ENCODE measurements at regions not wholly inside any gene's neighbourhood (a gene's known extent, or its start where the extent isn't known, plus 50 kb on each side); places are given as distances from the start of the nearest gene placed in this dataset.

DNA sequence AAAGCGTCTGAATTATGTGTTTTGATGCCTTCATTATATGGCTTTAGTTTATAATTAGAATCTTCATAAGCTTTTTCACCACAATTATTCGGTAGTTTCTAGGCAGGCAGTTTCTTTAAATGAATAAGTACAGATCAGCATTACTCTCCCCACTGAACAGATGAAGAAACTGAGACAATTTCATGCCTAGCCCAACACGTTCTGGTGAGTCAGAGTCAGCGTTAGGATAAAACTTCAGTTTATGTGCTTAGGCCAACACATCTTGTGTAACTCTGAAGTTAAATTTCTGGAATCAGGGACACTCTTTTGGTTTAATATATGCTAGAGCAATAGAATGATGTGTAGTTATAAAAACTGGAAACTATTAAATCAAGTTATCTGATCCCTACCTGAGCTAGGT lies 186.7 kb upstream of the ELL2 start (continued):
- TF ChIP-seq, protein P1, sequence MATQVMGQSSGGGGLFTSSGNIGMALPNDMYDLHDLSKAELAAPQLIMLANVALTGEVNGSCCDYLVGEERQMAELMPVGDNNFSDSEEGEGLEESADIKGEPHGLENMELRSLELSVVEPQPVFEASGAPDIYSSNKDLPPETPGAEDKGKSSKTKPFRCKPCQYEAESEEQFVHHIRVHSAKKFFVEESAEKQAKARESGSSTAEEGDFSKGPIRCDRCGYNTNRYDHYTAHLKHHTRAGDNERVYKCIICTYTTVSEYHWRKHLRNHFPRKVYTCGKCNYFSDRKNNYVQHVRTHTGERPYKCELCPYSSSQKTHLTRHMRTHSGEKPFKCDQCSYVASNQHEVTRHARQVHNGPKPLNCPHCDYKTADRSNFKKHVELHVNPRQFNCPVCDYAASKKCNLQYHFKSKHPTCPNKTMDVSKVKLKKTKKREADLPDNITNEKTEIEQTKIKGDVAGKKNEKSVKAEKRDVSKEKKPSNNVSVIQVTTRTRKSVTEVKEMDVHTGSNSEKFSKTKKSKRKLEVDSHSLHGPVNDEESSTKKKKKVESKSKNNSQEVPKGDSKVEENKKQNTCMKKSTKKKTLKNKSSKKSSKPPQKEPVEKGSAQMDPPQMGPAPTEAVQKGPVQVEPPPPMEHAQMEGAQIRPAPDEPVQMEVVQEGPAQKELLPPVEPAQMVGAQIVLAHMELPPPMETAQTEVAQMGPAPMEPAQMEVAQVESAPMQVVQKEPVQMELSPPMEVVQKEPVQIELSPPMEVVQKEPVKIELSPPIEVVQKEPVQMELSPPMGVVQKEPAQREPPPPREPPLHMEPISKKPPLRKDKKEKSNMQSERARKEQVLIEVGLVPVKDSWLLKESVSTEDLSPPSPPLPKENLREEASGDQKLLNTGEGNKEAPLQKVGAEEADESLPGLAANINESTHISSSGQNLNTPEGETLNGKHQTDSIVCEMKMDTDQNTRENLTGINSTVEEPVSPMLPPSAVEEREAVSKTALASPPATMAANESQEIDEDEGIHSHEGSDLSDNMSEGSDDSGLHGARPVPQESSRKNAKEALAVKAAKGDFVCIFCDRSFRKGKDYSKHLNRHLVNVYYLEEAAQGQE (IDR thresholded peaks at IDR 0.05; ENCODE audit: low read depth), result no peak
- TF ChIP-seq POLR2AphosphoS5 (IDR thresholded peaks at IDR 0.05; ENCODE audit: low read depth, low read length), result no peak
- no peak for TF ChIP-seq ZFX (IDR thresholded peaks at IDR 0.05)
- no peak for TF ChIP-seq EZH2 (IDR thresholded peaks at IDR 0.05)
- no peak for TF ChIP-seq ZNF274 (IDR thresholded peaks at IDR 0.05; ENCODE audit: low read depth, low read length)
- TF ChIP-seq SRF (IDR thresholded peaks at IDR 0.05; ENCODE audit: low read depth), result no peak
- no peak for TF ChIP-seq FOSL1 (IDR thresholded peaks at IDR 0.05; ENCODE audit: low read depth)

DNA sequence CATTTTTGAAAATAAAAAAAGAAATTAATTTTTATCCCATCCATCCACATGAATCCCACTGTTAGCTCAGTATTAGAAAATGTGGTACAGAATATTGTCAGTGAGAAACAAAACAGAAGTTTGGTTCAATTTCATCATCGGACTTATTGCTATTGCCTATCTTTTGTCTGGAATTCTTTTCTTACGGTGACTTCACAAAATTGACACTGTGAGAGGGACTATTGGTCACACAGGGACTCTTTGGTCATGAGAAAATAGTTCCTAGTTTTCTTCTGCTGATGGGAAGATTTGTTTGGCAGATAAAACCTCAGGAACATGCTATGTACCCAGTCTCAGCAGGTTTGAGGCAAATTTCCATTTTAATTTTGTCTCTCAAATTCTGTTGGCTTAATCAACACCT lies 186.2 kb upstream of the ELL2 start:
- Histone ChIP-seq H2AFZ (ENCODE audit: low read depth, low read length, poor library complexity, severe bottlenecking) (no peak overlapping the region), H3K9me3 (ENCODE audit: control insufficient read depth in 1 of 2, insufficient read depth in 1 of 2, low read depth in 1 of 2, low read length in 2 of 2) (no peaks in the 10 kb centered on the region), H3K36me3 (ENCODE audit: control insufficient read depth in 1 of 2, insufficient read depth in 2 of 2, low read length in 2 of 2) (no peaks in the 10 kb centered on the region), H4K20me1 (ENCODE audit: insufficient read depth) (no peaks in the 10 kb centered on the region), H3K27ac (ENCODE audit: low read depth, low read length) (no peak overlapping the region), H3K9me2 (ENCODE audit: insufficient read depth) (no peaks in the 10 kb centered on the region), H3K4me2 (ENCODE audit: low read length) (no peak overlapping the region), H3K4me3 (replicated peaks in 1 of 2; ENCODE audit: low read depth in 1 of 2, low read length in 2 of 2) (no peak overlapping the region), H3K9ac (ENCODE audit: low read length) (no peak overlapping the region), H3K79me2 (ENCODE audit: insufficient read depth, low read length) (no peaks in the 10 kb centered on the region), H3K27me3 (ENCODE audit: insufficient read depth, low read length) (no peaks in the 10 kb centered on the region), H3K4me1 (ENCODE audit: control insufficient read depth in 1 of 2, insufficient read depth in 2 of 2, low read length in 2 of 2) (peaks cover 0 to 4% of the 10 kb centered on the region in 2 experiments; a peak in 1 of 4 replicates)
- ChIA-PET CTCF (no interaction called here), RAD21 (ENCODE audit: low non-redundant PET in 1 of 2, low total read pairs in 2 of 2, uncharacterized antibody in 2 of 2, unreplicated experiment in 2 of 2) (no interaction called here), POLR2A (no interaction called here)
- intact Hi-C loops (cut with micrococcal nuclease), result no loop called here
- ATAC-seq (no peak), DNase-seq (ENCODE audit: low read depth, low spot score) (no peak)
- no peak for TF ChIP-seq EZH2 (IDR thresholded peaks at IDR 0.05)
- TF ChIP-seq CEBPB (IDR thresholded peaks at IDR 0.05; ENCODE audit: low read depth), result no peak
- no peak for TF ChIP-seq CBX3 (IDR thresholded peaks at IDR 0.05; ENCODE audit: low read depth)
- TF ChIP-seq SP1 (IDR thresholded peaks at IDR 0.05; ENCODE audit: low read depth), result no peak
- TF ChIP-seq SIN3A (IDR thresholded peaks at IDR 0.05; ENCODE audit: low read depth), result no peak
- BruUV-seq (replicated peaks), result no TSS peak

Data from HCT116 (cell line).